ENCODE measurements at regions not wholly inside any gene's neighbourhood (a gene's known extent, or its start where the extent isn't known, plus 50 kb on each side); places are given as distances from the start of the nearest gene placed in this dataset.

DNA sequence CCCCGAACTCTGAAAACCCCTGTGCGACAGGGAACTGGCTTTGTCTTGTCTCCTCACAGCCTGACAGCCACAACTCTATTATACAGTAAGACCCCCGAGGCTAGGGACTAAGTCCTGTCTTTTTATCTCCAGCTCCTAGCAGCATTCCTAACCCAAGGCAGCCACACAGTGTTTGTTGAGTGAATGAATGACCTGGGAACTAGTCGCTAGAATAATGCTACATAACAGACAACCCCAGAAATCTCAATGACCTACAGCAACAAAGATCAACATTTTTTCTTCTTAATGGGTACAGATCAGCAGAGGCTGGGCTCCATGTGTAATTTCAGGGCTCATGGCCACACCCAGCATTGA is 71.4 kb upstream of the TNRC6C start:
- TF ChIP-seq SP1 (IDR thresholded peaks at IDR 0.05): no peak
- TF ChIP-seq SP1 (CRISPR knock-in tag; IDR thresholded peaks at IDR 0.05): no peak
- TF ChIP-seq SALL2 (CRISPR knock-in tag; IDR thresholded peaks at IDR 0.05): no peak
- TF ChIP-seq, protein P1, sequence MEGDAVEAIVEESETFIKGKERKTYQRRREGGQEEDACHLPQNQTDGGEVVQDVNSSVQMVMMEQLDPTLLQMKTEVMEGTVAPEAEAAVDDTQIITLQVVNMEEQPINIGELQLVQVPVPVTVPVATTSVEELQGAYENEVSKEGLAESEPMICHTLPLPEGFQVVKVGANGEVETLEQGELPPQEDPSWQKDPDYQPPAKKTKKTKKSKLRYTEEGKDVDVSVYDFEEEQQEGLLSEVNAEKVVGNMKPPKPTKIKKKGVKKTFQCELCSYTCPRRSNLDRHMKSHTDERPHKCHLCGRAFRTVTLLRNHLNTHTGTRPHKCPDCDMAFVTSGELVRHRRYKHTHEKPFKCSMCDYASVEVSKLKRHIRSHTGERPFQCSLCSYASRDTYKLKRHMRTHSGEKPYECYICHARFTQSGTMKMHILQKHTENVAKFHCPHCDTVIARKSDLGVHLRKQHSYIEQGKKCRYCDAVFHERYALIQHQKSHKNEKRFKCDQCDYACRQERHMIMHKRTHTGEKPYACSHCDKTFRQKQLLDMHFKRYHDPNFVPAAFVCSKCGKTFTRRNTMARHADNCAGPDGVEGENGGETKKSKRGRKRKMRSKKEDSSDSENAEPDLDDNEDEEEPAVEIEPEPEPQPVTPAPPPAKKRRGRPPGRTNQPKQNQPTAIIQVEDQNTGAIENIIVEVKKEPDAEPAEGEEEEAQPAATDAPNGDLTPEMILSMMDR (CRISPR knock-in tag; IDR thresholded peaks at IDR 0.05): no peak

All from HepG2 (cell line).